Lower lobe of right lung (tissue), 2 donors: ENCODE measurements at regions not wholly inside any gene's neighbourhood (a gene's known extent, or its start where the extent isn't known, plus 50 kb on each side); places are given as distances from the start of the nearest gene placed in this dataset.

Source experiments
- ATAC-seq, 2 donors: fragments of 200-7000 bp; cut with Tn5 transposase; one replicate each; pipeline ENCODE4 v1.9.1; 2020 to 2022; ENCODE audit warnings: mild to moderate bottlenecking in 2 of 2, moderate library complexity in 2 of 2
- DNase-seq: peaks from one replicate; pipeline ENCODE4 v3.0.0-alpha.2; 2020
- H3K27ac ChIP-seq: fragments of 200-600 bp; one replicate; pipeline ENCODE4 v1.8.0; 2022
- H3K27me3 ChIP-seq: fragments of 200-600 bp; one replicate; pipeline ENCODE4 v1.8.0; 2022; ENCODE audit warnings: low read depth
- H3K36me3 ChIP-seq: fragments of 200-600 bp; one replicate; pipeline ENCODE4 v1.8.0; 2022; ENCODE audit warnings: mild to moderate bottlenecking
- H3K4me1 ChIP-seq: fragments of 200-600 bp; one replicate; pipeline ENCODE4 v1.8.0; 2022
- H3K4me3 ChIP-seq: fragments of 200-600 bp; one replicate; pipeline ENCODE4 v1.8.0; 2022; ENCODE audit warnings: mild to moderate bottlenecking
- H3K9me3 ChIP-seq: fragments of 200-600 bp; one replicate; pipeline ENCODE4 v1.8.0; 2022
- CTCF ChIP-seq: fragments of 200-600 bp; IDR thresholded peaks from one replicate; pipeline ENCODE4 v1.8.0; 2022; ENCODE audit warnings: antibody characterized with exemption, mild to moderate bottlenecking
- intact Hi-C: fragments of 100-400 bp; cut with DNase I; formaldehyde crosslinking; loops from one replicate; pipeline ENCODE4 v1.11.0; 2022
- donor health status: DM: no; HTN: yes; CAD: no; lungs with severe emphysema.

GRCh38 chr4:189267312-189267965 lies 673.2 kb upstream of the FRG1 start:
- H3K4me1 ChIP-seq, result no peaks in the 10 kb centered on the region
- H3K4me3 ChIP-seq, result no peak overlapping the region
- no peak for TF ChIP-seq CTCF
- no peaks in the 10 kb centered on the region for H3K36me3 ChIP-seq
- no peak overlapping the region for H3K27ac ChIP-seq
- intact Hi-C loops, result no loop called here
- ATAC-seq (no peak), DNase-seq (no peak)
- H3K9me3 ChIP-seq, result no peaks in the 10 kb centered on the region
- H3K27me3 ChIP-seq, result no peaks in the 10 kb centered on the region

GRCh38 chr4:189278597-189279165 lies 662.0 kb upstream of the FRG1 start:
- no peaks in the 10 kb centered on the region for H3K4me1 ChIP-seq
- no peak for DNase-seq
- no peak for ATAC-seq
- no peaks in the 10 kb centered on the region for H3K27me3 ChIP-seq
- no peak for TF ChIP-seq CTCF
- intact Hi-C loops, result no loop called here
- H3K9me3 ChIP-seq, result no peaks in the 10 kb centered on the region
- no peaks in the 10 kb centered on the region for H3K36me3 ChIP-seq
- H3K27ac ChIP-seq, result no peak overlapping the region
- no peak overlapping the region for H3K4me3 ChIP-seq

GRCh38 chr4:189279188-189279587 lies 661.5 kb upstream of the FRG1 start:
- Histone ChIP-seq H3K27ac (no peak overlapping the region), H3K9me3 (no peaks in the 10 kb centered on the region), H3K4me3 (no peak overlapping the region), H3K4me1 (no peaks in the 10 kb centered on the region), H3K27me3 (no peaks in the 10 kb centered on the region), H3K36me3 (no peaks in the 10 kb centered on the region)
- DNase-seq (no peak), ATAC-seq (no peak)
- TF ChIP-seq CTCF, result no peak
- intact Hi-C loops, result no loop called here

- Histone ChIP-seq H3K4me1 (no peaks in the 10 kb centered on the region), H3K27ac (no peak overlapping the region), H3K27me3 (no peaks in the 10 kb centered on the region), H3K36me3 (no peaks in the 10 kb centered on the region), H3K9me3 (no peaks in the 10 kb centered on the region), H3K4me3 (no peak overlapping the region)
- DNase-seq (no peak), ATAC-seq (no peak)
- intact Hi-C loops, result no loop called here
- TF ChIP-seq CTCF, result no peak
Measured at GRCh38 chr4:189285377-189285776, 655.3 kb upstream of the FRG1 start.

- Histone ChIP-seq H3K27me3 (no peaks in the 10 kb centered on the region), H3K27ac (no peak overlapping the region), H3K9me3 (no peaks in the 10 kb centered on the region), H3K4me1 (no peaks in the 10 kb centered on the region), H3K36me3 (no peaks in the 10 kb centered on the region), H3K4me3 (no peak overlapping the region)
- ATAC-seq, result no peak
- intact Hi-C loops, result no loop called here
- TF ChIP-seq CTCF, result no peak
- no peak for DNase-seq
Measured at GRCh38 chr4:189291939-189292338, 648.7 kb upstream of the FRG1 start.
